IMR-90 (cell line): ENCODE measurements at regions not wholly inside any gene's neighbourhood (a gene's known extent, or its start where the extent isn't known, plus 50 kb on each side); places are given as distances from the start of the nearest gene placed in this dataset.

Source experiments
- ATAC-seq: fragments of 200-7000 bp; cut with Tn5 transposase; 2 replicates; pipeline ENCODE4 v1.9.1; 2020; ENCODE audit warnings: low read depth, mild to moderate bottlenecking, moderate library complexity
- BruUV-seq: library from RNA; stranded (reverse); fragments of 400-500 nt; replicated peaks from 2 replicates; lab custom pipeline; 2021; lab: Mats Ljungman, UMichigan
- CTCF ChIA-PET: fragments of 300-600 bp; formaldehyde crosslinking; extraction: SDS; loops from one replicate; lab custom pipeline; 2021; ENCODE audit warnings: antibody characterized with exemption; lab: Yijun Ruan, JAX
- POLR2A ChIA-PET: fragments of 300-600 bp; sonication (Branson Sonifier 250); formaldehyde crosslinking; loops from one replicate; lab custom pipeline; 2022; ENCODE audit warnings: antibody characterized with exemption; ENCODE audit not compliant: unreplicated experiment; lab: Charles Lee
- DNase-seq: peaks from one replicate; pipeline ENCODE4 v3.0.0; 2013
- H2AFZ ChIP-seq: replicated peaks from 2 replicates; pipeline ENCODE3; 2013; ENCODE audit warnings: low read length, mild to moderate bottlenecking; ENCODE audit not compliant: poor library complexity
- H2AK5ac ChIP-seq: 2 replicates; pipeline ENCODE4 v1.6.1; 2013; ENCODE audit warnings: low read depth, low read length, inconsistent platforms
- H2AK9ac ChIP-seq: replicated peaks from 2 replicates; pipeline ENCODE3; 2013; ENCODE audit warnings: mild to moderate bottlenecking, low read depth, low read length, moderate library complexity; ENCODE audit not compliant: poor library complexity
- H2BK120ac ChIP-seq: 2 replicates; pipeline ENCODE4 v1.6.1; 2013; ENCODE audit warnings: low read depth, low read length, inconsistent platforms
- H2BK15ac ChIP-seq: 3 replicates; pipeline ENCODE4 v1.6.1; 2013; ENCODE audit warnings: low read depth, low read length, inconsistent platforms
- H2BK20ac ChIP-seq: 2 replicates; pipeline ENCODE4 v1.6.1; 2013; ENCODE audit warnings: low read depth, mild to moderate bottlenecking, inconsistent platforms, low read length, moderate library complexity
- H2BK5ac ChIP-seq: 2 replicates; pipeline ENCODE4 v1.6.1; 2013; ENCODE audit warnings: mild to moderate bottlenecking, low read depth, low read length, inconsistent platforms; ENCODE audit not compliant: poor library complexity, severe bottlenecking
- H3K14ac ChIP-seq: replicated peaks from 2 replicates; pipeline ENCODE4 v1.6.1; 2013; ENCODE audit warnings: low read depth, low read length, inconsistent platforms
- H3K18ac ChIP-seq: 2 replicates; pipeline ENCODE4 v1.6.1; 2013; ENCODE audit warnings: low read depth, low read length, control low read depth
- H3K23ac ChIP-seq: 2 replicates; pipeline ENCODE4 v1.6.1; 2013; ENCODE audit warnings: low read depth, low read length, inconsistent platforms
- H3K27ac ChIP-seq: 2 replicates; pipeline ENCODE4 v1.5.1; 2013; ENCODE audit warnings: mild to moderate bottlenecking, control low read depth, low read length; ENCODE audit not compliant: insufficient read depth
- H3K27me3 ChIP-seq: 2 replicates; pipeline ENCODE4 v1.6.1; 2013; ENCODE audit warnings: low read length; ENCODE audit not compliant: control insufficient read depth, insufficient read depth
- H3K36me3 ChIP-seq: 2 replicates; pipeline ENCODE4 v1.6.1; 2013; ENCODE audit warnings: low read length, mixed read lengths; ENCODE audit not compliant: control insufficient read depth, insufficient read depth
- H3K4ac ChIP-seq: 2 replicates; pipeline ENCODE4 v1.6.1; 2013; ENCODE audit warnings: low read depth, low read length, inconsistent platforms
- H3K4me1 ChIP-seq: 2 replicates; pipeline ENCODE4 v1.6.1; 2013; ENCODE audit warnings: low read length, mixed read lengths; ENCODE audit not compliant: control insufficient read depth, insufficient read depth
- H3K4me2 ChIP-seq: 2 replicates; pipeline ENCODE4 v1.6.1; 2013; ENCODE audit warnings: low read depth, mild to moderate bottlenecking, control low read depth, low read length, moderate library complexity
- H3K4me3 ChIP-seq: 2 replicates; pipeline ENCODE4 v1.5.1; 2013; ENCODE audit warnings: low read depth, mild to moderate bottlenecking, control low read depth, low read length, moderate library complexity; ENCODE audit not compliant: insufficient read depth
- H3K56ac ChIP-seq: 2 replicates; pipeline ENCODE4 v1.6.1; 2013; ENCODE audit warnings: low read length, inconsistent platforms; ENCODE audit not compliant: insufficient read depth; ENCODE audit errors: extremely low read depth
- H3K79me1 ChIP-seq, 2 experiments: 2 replicates each; pipeline ENCODE4 v1.6.1; 2013; ENCODE audit warnings: low read length in 2 of 2, inconsistent platforms in 1 of 2, low read depth in 1 of 2
- H3K9ac ChIP-seq: 2 replicates; pipeline ENCODE4 v1.6.1; 2013; ENCODE audit warnings: low read depth, low read length, control low read depth
- H3K9me1 ChIP-seq: 2 replicates; pipeline ENCODE4 v1.6.1; 2013; ENCODE audit warnings: low read length, inconsistent platforms; ENCODE audit not compliant: insufficient read depth
- H3K9me3 ChIP-seq: 2 replicates; pipeline ENCODE4 v1.6.1; 2013; ENCODE audit warnings: low read length; ENCODE audit not compliant: control insufficient read depth, insufficient read depth
- H4K20me1 ChIP-seq: 2 replicates; pipeline ENCODE4 v1.6.1; 2013; ENCODE audit warnings: low read length, inconsistent platforms; ENCODE audit not compliant: insufficient read depth
- H4K5ac ChIP-seq: 2 replicates; pipeline ENCODE4 v1.6.1; 2013; ENCODE audit warnings: mild to moderate bottlenecking, low read depth, low read length, control low read depth
- H4K8ac ChIP-seq, 2 experiments: 2 replicates each; pipeline ENCODE4 v1.6.1; 2013; ENCODE audit warnings: low read depth in 2 of 2, low read length in 2 of 2, control low read depth in 1 of 2, inconsistent platforms in 1 of 2
- H4K91ac ChIP-seq: 2 replicates; pipeline ENCODE4 v1.6.1; 2013; ENCODE audit warnings: low read depth, low read length, inconsistent platforms; ENCODE audit not compliant: insufficient read depth
- BHLHE40 ChIP-seq: fragments of 150-350 bp; IDR thresholded peaks from 2 replicates; pipeline ENCODE4 v1.6.1; 2016; ENCODE audit warnings: mild to moderate bottlenecking, low read depth, low read length
- CEBPB ChIP-seq: IDR thresholded peaks from 2 replicates; pipeline ENCODE4 v1.6.1; 2012; ENCODE audit warnings: low read depth, low read length, improper control_type of control experiment
- CHD1 ChIP-seq: IDR thresholded peaks from 2 replicates; pipeline ENCODE4 v1.6.1; 2012; ENCODE audit warnings: low read depth, low read length, improper control_type of control experiment
- CTCF ChIP-seq: conservative IDR thresholded peaks from 2 replicates; pipeline ENCODE4 v1.5.1; 2012; ENCODE audit warnings: mild to moderate bottlenecking, low read depth, low read length, improper control_type of control experiment
- ELK1 ChIP-seq: fragments of 150-350 bp; IDR thresholded peaks from 2 replicates; pipeline ENCODE4 v1.6.1; 2016; ENCODE audit warnings: low read depth, mild to moderate bottlenecking, low read length, moderate library complexity, borderline replicate concordance
- FOS ChIP-seq: fragments of 150-350 bp; IDR thresholded peaks from 2 replicates; pipeline ENCODE4 v1.6.1; 2016; ENCODE audit warnings: low read depth, low read length
- MAFK ChIP-seq: IDR thresholded peaks from 2 replicates; pipeline ENCODE4 v1.6.1; 2012; ENCODE audit warnings: low read depth, low read length, improper control_type of control experiment
- MXI1 ChIP-seq: IDR thresholded peaks from 2 replicates; pipeline ENCODE4 v1.6.1; 2012; ENCODE audit warnings: low read depth, mild to moderate bottlenecking, low read length, moderate library complexity, borderline replicate concordance
- NFE2L2 ChIP-seq: fragments of 150-350 bp; IDR thresholded peaks from 2 replicates; pipeline ENCODE4 v1.6.1; 2016; ENCODE audit warnings: low read depth, mild to moderate bottlenecking, low read length
- RAD21 ChIP-seq: IDR thresholded peaks from 2 replicates; pipeline ENCODE4 v1.6.1; 2012; ENCODE audit warnings: low read length, improper control_type of control experiment
- RCOR1 ChIP-seq: IDR thresholded peaks from 2 replicates; pipeline ENCODE4 v1.6.1; 2012; ENCODE audit warnings: mild to moderate bottlenecking, low read length, improper control_type of control experiment; ENCODE audit not compliant: insufficient replicate concordance
- RFX5 ChIP-seq: IDR thresholded peaks from 2 replicates; pipeline ENCODE4 v1.8.0; 2012; ENCODE audit warnings: low read depth, mild to moderate bottlenecking, low read length, moderate library complexity
- SMC3 ChIP-seq: fragments of 150-350 bp; IDR thresholded peaks from 2 replicates; pipeline ENCODE4 v1.6.1; 2016; ENCODE audit warnings: low read depth, mild to moderate bottlenecking, antibody characterized with exemption, low read length, moderate library complexity
- USF2 ChIP-seq: fragments of 150-350 bp; IDR thresholded peaks from 2 replicates; pipeline ENCODE4 v1.6.1; 2017; ENCODE audit warnings: mild to moderate bottlenecking, antibody characterized with exemption, low read length, low read depth
- WGBS, 2 experiments: methylation state at CpG; one replicate each; pipeline versions ENCODE4 v1.1.5 to v1.1.7; 2013; ENCODE audit warnings: missing lambda C conversion rate in 2 of 2; ENCODE audit not compliant: insufficient read length in 1 of 2; ENCODE audit errors: extremely low coverage in 2 of 2; 5-methylcytosine and 5-hydroxymethylcytosine counted together
- dilution Hi-C: fragments of 300-500 bp; cut with HindIII; formaldehyde crosslinking; loops from one replicate; pipeline ENCODE4 v1.14.3; 2018; ENCODE audit warnings: low sequenced_read_pairs; ENCODE audit not compliant: unreplicated experiment
- in situ Hi-C: fragments of 300-500 bp; cut with MboI; formaldehyde crosslinking; loops from 3 replicates; pipeline ENCODE4 v1.14.3; 2019; ENCODE audit warnings: low sequenced_read_pairs, inconsistent platforms, mixed read lengths
- intact Hi-C: fragments of 100-400 bp; cut with micrococcal nuclease; formaldehyde crosslinking; loops from 2 replicates; pipeline ENCODE4 v1.10.0; 2022

- Histone ChIP-seq H2BK5ac (no peak overlapping the region), H2AK9ac (no peak overlapping the region), H3K27me3 (no peaks in the 10 kb centered on the region), H2AFZ (no peak overlapping the region), H2AK5ac (no peak overlapping the region), H2BK20ac (no peak overlapping the region), H3K9me1 (no peaks in the 10 kb centered on the region), H3K27ac (no peak overlapping the region), H3K18ac (no peak overlapping the region), H2BK15ac (no peak overlapping the region), H4K91ac (no peak overlapping the region), H3K4me2 (no peak overlapping the region), H3K56ac (no peak overlapping the region; the same call in 1 of the 2 replicates), H3K36me3 (no peaks in the 10 kb centered on the region), H2BK120ac (no peak overlapping the region), H3K4ac (no peak overlapping the region), H4K20me1 (no peaks in the 10 kb centered on the region), H4K8ac (no peak overlapping the region), H3K4me1 (no peaks in the 10 kb centered on the region), H3K9ac (no peak overlapping the region), H3K9me3 (no peaks in the 10 kb centered on the region), H3K79me1 (no peaks in the 10 kb centered on the region), H3K14ac (no peak overlapping the region), H4K5ac (no peak overlapping the region), H3K4me3 (no peak overlapping the region), H3K23ac (no peak overlapping the region)
- no CpG with 5 or more reads among the region's 4 CpGs for WGBS, 2 experiments
- DNase-seq (no peak), ATAC-seq (no peak)
- in situ Hi-C loops, result no loop called here
- no TSS peak for BruUV-seq
- dilution Hi-C loops, result no loop called here
- intact Hi-C loops, result no loop called here
- TF ChIP-seq USF2 (no peak), NFE2L2 (no peak), CTCF (no peak), FOS (no peak), RCOR1 (no peak), RFX5 (no peak), MXI1 (no peak), BHLHE40 (no peak), MAFK (no peak), ELK1 (no peak), CEBPB (no peak), CHD1 (no peak), SMC3 (no peak), RAD21 (no peak)
- ChIA-PET CTCF (no interaction called here), POLR2A (no interaction called here)
Measured at GRCh38 chr9:26077860-26078259, 399.6 kb upstream of the TUSC1 start.
